ENCODE measurements at regions not wholly inside any gene's neighbourhood (a gene's known extent, or its start where the extent isn't known, plus 50 kb on each side); places are given as distances from the start of the nearest gene placed in this dataset.
A peak's percentile ranks its signal among the peaks of the same experiment; 100 is the strongest.
"Not testable (repeated sequence)": the region's sequence is repeated elsewhere in the genome, so short reads cannot be mapped to it uniquely, and the experiment has no call there.

DNA sequence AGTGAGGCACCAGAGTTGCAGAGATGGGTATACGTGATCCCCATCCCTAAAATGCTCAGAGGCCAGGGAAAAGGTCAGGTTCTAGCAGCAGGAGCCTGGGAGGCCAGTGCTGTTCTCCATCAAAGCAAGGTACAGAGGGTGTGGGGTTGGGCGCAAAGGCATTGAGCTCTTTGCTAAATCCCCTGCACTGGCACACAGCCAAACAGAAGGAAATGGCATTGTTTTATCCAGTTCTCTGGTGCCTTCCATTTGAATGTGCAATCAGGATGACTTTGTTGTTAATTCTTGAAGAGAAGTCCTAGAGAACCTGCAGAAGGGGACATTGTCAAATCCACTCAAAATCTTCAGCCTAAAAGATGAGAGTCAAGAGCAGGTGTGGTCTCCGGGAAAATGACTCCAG is 111.3 kb upstream of the CHST15 start:
- Histone ChIP-seq H3K27me3 (no peaks in the 10 kb centered on the region), H3K27ac (no peak overlapping the region), H3K9me3 (replicated peaks in 1 of 11) (peaks cover 0 to 19% (median 6%) of the 10 kb centered on the region in 11 experiments; a peak in 10 of 22 replicates), H3K4me1 (peaks cover 0 to 20% (median 0%) of the 10 kb centered on the region in 10 experiments; a peak in 5 of 20 replicates), H3K36me3 (no peaks in the 10 kb centered on the region), H3K4me3 (no peak overlapping the region), H3K4me2 (no peak overlapping the region), H3K9ac (no peak overlapping the region), H4K20me1 (no peaks in the 10 kb centered on the region)
- no peak for TF ChIP-seq Cebpa-rat (IDR thresholded peaks at IDR 0.05)

DNA sequence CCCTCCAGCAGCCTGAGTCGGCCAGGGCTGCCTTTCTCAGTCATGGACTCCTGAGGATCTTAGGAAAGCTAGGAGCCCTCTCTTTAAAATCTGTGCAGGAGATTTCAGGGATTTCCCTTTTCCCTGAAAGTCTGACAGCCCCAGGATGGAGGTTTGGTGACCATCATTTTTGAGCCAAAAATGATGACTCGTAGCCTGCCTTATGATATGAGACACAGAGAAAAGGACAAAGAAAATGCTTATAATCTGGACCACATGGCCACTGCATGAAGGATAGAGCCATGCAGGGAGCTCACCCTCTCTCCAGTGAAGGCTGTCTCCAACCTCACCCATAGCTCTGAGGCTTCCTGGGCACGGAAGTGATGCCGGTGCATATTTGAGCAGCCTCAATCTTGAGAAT is 106.6 kb upstream of the CHST15 start:
- Histone ChIP-seq H3K4me2 (peak overlapping the region in 2 of 11 experiments; percentile 15 to 23; a peak in 4 of 22 replicates), H3K36me3 (no peaks in the 10 kb centered on the region), H3K4me1 (peaks cover 20 to 34% (median 22%) of the 10 kb centered on the region in 10 experiments), H3K27ac (no peak overlapping the region), H3K9ac (no peak overlapping the region), H3K4me3 (no peak overlapping the region), H4K20me1 (no peaks in the 10 kb centered on the region), H3K27me3 (no peaks in the 10 kb centered on the region), H3K9me3 (replicated peaks in 1 of 11) (peaks cover 0 to 20% (median 6%) of the 10 kb centered on the region in 11 experiments; a peak in 8 of 22 replicates)
- no peak for TF ChIP-seq Cebpa-rat (IDR thresholded peaks at IDR 0.05)

DNA sequence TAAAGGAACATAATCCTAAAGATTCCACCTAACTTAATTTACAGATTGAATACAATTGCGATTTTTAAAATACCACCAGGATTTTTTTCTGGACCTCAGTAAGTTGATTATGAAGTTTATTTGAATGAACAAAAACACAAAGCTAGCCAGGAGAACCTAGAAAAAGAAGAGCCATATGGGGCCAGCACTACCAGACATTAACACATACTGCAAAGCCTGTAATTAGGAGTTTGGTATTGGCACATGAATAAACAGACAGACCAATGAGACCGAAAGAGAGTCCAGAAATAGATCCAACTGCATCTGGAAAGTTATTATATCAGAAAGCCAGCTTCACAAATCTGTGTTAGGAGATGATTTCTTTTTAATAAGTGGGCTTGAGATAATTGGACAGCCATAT is 105.5 kb upstream of the CHST15 start:
- Histone ChIP-seq H3K9me3 (replicated peaks in 1 of 11) (peaks cover 0 to 16% (median 6%) of the 10 kb centered on the region in 11 experiments; a peak in 8 of 22 replicates), H3K4me2 (no peak overlapping the region), H3K4me3 (no peak overlapping the region), H3K4me1 (peaks cover 20 to 42% (median 22%) of the 10 kb centered on the region in 10 experiments), H3K9ac (no peak overlapping the region), H4K20me1 (no peaks in the 10 kb centered on the region), H3K27me3 (no peaks in the 10 kb centered on the region), H3K36me3 (no peaks in the 10 kb centered on the region), H3K27ac (no peak overlapping the region)
- no peak for TF ChIP-seq Cebpa-rat (IDR thresholded peaks at IDR 0.05)

- H3K9me3 ChIP-seq (replicated peaks in 1 of 11) = peaks cover 0 to 17% (median 10%) of the 10 kb centered on the region in 11 experiments; a peak in 15 of 22 replicates
- H3K36me3 ChIP-seq = no peaks in the 10 kb centered on the region
- TF ChIP-seq Cebpa-rat (IDR thresholded peaks at IDR 0.05) = no peak
- H3K27me3 ChIP-seq = no peaks in the 10 kb centered on the region
- no peak overlapping the region for H3K4me3 ChIP-seq
- H3K9ac ChIP-seq = peak overlapping the region in 1 of 11 experiments; percentile 3; a peak in 1 of 22 replicates
- no peak overlapping the region for H3K27ac ChIP-seq
- peak overlapping the region; percentile 56 to 85 (median 72); a peak in 20 of 22 replicates for H3K4me2 ChIP-seq
- peaks cover 20 to 43% (median 22%) of the 10 kb centered on the region in 10 experiments for H3K4me1 ChIP-seq
- no peaks in the 10 kb centered on the region for H4K20me1 ChIP-seq
Measured at GRCh38 chr10:124198125-124198501, 104.7 kb upstream of the CHST15 start.

GRCh38 chr10:124197371-124198124 is 104.2 kb upstream of the CHST15 start:
- no peak for TF ChIP-seq Cebpa-rat (IDR thresholded peaks at IDR 0.05)
- Histone ChIP-seq H4K20me1 (no peaks in the 10 kb centered on the region), H3K4me2 (peak overlapping the region; percentile 56 to 85 (median 72)), H3K9ac (0 out of 22 replicates have a peak overlapping the region, but pooled peaks of 1 of the 11 experiments have one; percentile 3), H3K27ac (peak overlapping the region in 4 of 11 experiments; percentile 7 to 38 (median 14); a peak in 5 of 22 replicates), H3K4me1 (peaks cover 20 to 43% (median 22%) of the 10 kb centered on the region in 10 experiments), H3K9me3 (replicated peaks in 1 of 11) (peaks cover 0 to 19% (median 9%) of the 10 kb centered on the region in 11 experiments; a peak in 10 of 22 replicates), H3K27me3 (no peaks in the 10 kb centered on the region), H3K36me3 (no peaks in the 10 kb centered on the region), H3K4me3 (no peak overlapping the region)

GRCh38 chr10:124196659-124197058 is 103.3 kb upstream of the CHST15 start:
- peaks cover 0 to 21% (median 9%) of the 10 kb centered on the region in 11 experiments; a peak in 9 of 22 replicates for H3K9me3 ChIP-seq (replicated peaks in 1 of 11)
- TF ChIP-seq Cebpa-rat (IDR thresholded peaks at IDR 0.05) = no peak
- H3K4me3 ChIP-seq = no peak overlapping the region
- H3K4me2 ChIP-seq = peak overlapping the region; percentile 56 to 85 (median 72)
- H3K27ac ChIP-seq = peak overlapping the region in 2 of 11 experiments; percentile 11 to 38; a peak in 7 of 22 replicates
- H3K36me3 ChIP-seq = no peaks in the 10 kb centered on the region
- peaks cover 20 to 43% (median 22%) of the 10 kb centered on the region in 10 experiments for H3K4me1 ChIP-seq
- no peaks in the 10 kb centered on the region for H3K27me3 ChIP-seq
- no peaks in the 10 kb centered on the region for H4K20me1 ChIP-seq
- no peak overlapping the region for H3K9ac ChIP-seq

GRCh38 chr10:124194199-124194824 is 100.9 kb upstream of the CHST15 start:
- TF ChIP-seq Cebpa-rat (IDR thresholded peaks at IDR 0.05) = no peak
- peaks cover 0 to 24% (median 10%) of the 10 kb centered on the region in 11 experiments; a peak in 9 of 22 replicates for H3K9me3 ChIP-seq (replicated peaks in 1 of 11)
- H3K27ac ChIP-seq = no peak overlapping the region

DNA sequence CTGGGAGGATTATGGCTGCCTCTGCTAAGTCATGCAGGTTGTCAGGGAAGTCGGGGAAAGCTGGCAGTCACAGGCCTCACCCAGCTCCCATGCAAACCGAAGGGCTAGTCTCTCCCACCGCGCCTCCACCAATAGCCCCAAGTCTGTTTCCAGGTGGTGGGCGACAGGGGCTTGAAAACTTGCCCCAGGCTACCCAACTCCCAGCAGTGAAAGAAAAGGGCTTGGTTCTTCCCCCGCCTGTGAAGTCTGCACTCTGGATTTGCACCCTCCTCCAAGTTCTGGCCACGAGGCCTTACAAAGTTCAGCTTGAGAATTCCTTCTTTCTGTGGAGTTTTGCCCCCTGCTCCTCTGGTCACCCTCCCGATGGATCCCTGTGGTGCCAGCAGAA is 99.9 kb upstream of the CHST15 start:
- Histone ChIP-seq H3K4me2 (no peak overlapping the region), H3K9me3 (replicated peaks in 1 of 11) (peaks cover 0 to 27% (median 13%) of the 10 kb centered on the region in 11 experiments; a peak in 9 of 22 replicates), H3K36me3 (no peaks in the 10 kb centered on the region), H3K27me3 (no peaks in the 10 kb centered on the region), H3K9ac (no peak overlapping the region), H4K20me1 (no peaks in the 10 kb centered on the region), H3K4me1 (peaks cover 20 to 54% (median 21%) of the 10 kb centered on the region in 10 experiments), H3K27ac (no peak overlapping the region), H3K4me3 (no peak overlapping the region)
- TF ChIP-seq Cebpa-rat (IDR thresholded peaks at IDR 0.05) = no peak

More at GRCh38 chr10:124194199-124194824, 100.9 kb upstream of the CHST15 start:
- Histone ChIP-seq H3K27me3 (no peaks in the 10 kb centered on the region), H4K20me1 (no peaks in the 10 kb centered on the region), H3K36me3 (no peaks in the 10 kb centered on the region), H3K4me2 (peak overlapping the region in 2 of 11 experiments; percentile 10 to 23; a peak in 4 of 22 replicates), H3K4me3 (no peak overlapping the region), H3K9ac (no peak overlapping the region), H3K4me1 (peaks cover 20 to 55% (median 22%) of the 10 kb centered on the region in 10 experiments)

DNA sequence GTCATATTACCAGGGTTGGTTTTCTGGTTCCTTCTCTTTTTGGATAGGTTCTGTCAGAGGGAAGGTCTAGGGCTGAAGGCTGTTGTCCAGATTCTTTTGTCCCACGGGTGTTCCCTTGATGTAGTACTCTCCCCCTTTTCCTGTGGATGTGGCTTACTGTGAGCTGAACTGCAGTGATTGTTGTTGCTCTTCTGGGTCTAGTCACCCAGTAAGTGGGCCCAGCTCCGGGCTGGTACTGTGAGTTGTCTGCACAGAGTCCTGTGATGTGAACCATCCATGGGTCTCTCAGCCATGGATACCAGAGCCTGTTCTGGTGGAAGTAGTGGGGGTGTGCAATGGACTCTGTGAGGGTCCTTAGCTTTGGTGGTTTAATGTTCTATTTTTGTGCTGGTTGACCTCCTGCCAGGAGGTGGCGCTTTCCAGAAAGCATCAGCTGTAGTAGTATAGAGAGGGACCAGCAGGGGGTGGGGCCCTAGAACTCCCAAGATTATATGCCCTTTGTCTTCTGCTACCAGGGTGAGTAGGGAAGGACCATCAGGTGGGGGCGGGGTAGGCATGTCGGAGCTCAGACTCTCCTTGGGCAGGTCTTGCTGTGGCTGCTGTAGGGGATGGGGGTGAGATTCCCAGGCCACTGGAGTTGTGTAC is 99.4 kb upstream of the CHST15 start:
- H3K27ac ChIP-seq, H3K27me3 ChIP-seq, H3K36me3 ChIP-seq, H4K20me1 ChIP-seq, H3K9ac ChIP-seq, H3K4me3 ChIP-seq, H3K4me2 ChIP-seq: not testable (repeated sequence)
- H3K9me3 ChIP-seq (replicated peaks in 1 of 11) = peaks cover 0 to 27% (median 13%) of the 10 kb centered on the region in 11 experiments; a peak in 9 of 22 replicates
- H3K4me1 ChIP-seq = peaks cover 15 to 48% (median 16%) of the 10 kb centered on the region in 10 experiments

GRCh38 chr10:124190476-124190875 is 97.1 kb upstream of the CHST15 start:
- Histone ChIP-seq H3K4me1 (peaks cover 0 to 34% (median 0%) of the 10 kb centered on the region in 10 experiments; a peak in 4 of 20 replicates), H3K9me3 (replicated peaks in 1 of 11) (peaks cover 0 to 23% (median 13%) of the 10 kb centered on the region in 11 experiments; a peak in 9 of 22 replicates), H3K4me2 (peak overlapping the region in 2 of 11 experiments; percentile 3 to 39; a peak in 3 of 22 replicates)
- H3K9ac ChIP-seq, H3K27me3 ChIP-seq, H3K36me3 ChIP-seq, H3K27ac ChIP-seq, H3K4me3 ChIP-seq, H4K20me1 ChIP-seq: not testable (repeated sequence)
